CD4-positive, alpha-beta T cell treated with Interferon alpha-2 for 1 hour (primary cell): ENCODE measurements at regions not wholly inside any gene's neighbourhood (a gene's known extent, or its start where the extent isn't known, plus 50 kb on each side); places are given as distances from the start of the nearest gene placed in this dataset.

Experiments
- DNase-seq, 2 donors: peaks; one replicate each; pipeline ENCODE4 v3.0.0-alpha.2; 2020 to 2022

DNA sequence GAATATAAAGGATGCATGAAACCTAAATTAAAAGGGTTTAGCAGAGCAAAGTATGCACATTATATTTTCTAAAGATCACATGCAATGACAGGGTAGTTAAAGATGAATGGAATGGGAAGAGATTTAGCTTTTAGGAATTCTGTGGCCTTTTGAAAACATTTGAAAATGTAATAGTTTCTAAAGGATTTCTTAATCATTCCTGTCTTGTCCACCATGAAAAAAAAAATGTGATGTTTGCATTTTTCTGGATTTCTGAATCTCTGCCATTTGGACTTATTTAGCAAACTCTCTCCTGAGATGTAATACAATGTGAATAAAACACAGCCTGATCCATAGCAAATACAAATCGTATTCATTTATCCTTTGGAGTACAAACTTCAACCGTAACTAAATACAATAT lies 126.6 kb upstream of the RAB11FIP2 start:
- DNase-seq: no peak

DNA sequence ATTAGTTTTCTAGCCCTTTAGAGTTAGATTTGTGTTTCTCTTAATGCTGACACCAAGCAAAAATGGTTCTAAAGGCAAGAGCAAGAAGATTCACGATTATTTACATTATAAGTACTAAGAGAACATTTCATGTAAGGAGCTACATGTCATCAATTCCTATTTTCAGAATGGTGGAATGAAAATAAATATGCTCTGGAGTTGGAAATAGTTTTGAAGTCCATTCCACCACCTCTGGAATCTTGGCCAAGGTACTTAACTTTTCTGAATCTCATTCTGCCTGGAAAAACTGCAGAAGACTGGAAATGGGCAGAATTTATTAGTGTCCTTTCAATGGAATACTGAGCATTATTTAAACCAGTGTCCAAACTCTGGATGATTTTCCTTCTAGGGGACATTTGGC lies 125.1 kb upstream of the RAB11FIP2 start:
- no peak for DNase-seq

DNA sequence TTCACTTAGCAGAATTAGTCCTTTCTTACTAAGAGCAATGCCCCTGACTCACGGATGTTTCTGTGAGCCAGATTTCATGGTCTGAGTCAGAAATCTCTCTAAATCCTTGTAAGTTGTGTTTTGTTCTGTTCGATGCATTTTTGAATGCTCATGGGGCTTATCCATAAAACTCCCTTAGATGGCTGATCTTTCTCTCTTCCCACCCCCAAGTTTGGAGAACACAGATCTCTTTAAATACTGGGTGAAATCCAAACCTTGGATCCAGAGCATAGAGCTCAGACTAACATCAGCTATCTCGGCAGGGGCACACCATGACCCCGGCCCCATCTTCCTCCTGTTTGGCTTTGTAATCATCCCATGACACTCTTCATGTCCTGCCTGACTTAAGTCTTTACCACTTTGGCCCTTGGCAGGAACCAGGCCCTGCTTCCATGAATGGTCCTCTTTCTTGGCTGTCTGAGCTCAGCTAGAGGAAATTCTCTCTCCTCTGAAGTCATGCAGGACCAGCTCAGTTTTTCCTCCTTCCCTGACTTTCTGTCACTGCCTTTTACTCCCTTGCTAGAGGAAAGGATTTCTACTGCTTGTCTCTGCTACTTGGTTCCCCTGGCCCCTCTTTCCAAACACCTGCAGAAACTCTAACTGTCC lies 120.4 kb upstream of the RAB11FIP2 start:
- no peak for DNase-seq

DNA sequence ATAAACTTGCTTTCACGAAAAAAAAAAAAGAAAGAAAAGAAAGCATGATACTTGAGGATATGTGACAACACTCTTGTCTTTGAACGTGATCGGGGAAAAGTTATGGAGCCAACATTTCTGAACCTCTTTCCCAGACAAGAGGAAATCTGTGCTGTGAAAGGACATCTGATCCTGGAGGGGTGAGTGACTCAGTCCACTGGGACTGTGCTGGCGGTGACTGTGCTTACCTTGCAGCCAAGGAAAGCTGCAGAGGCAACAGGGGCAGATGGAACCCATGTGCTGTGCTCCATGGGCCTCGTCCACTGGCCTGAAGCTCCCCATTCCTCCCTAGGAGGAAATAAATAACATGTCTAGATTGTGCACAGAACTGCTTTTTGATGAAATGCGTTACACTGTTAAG lies 116.5 kb upstream of the RAB11FIP2 start:
- no peak for DNase-seq

DNA sequence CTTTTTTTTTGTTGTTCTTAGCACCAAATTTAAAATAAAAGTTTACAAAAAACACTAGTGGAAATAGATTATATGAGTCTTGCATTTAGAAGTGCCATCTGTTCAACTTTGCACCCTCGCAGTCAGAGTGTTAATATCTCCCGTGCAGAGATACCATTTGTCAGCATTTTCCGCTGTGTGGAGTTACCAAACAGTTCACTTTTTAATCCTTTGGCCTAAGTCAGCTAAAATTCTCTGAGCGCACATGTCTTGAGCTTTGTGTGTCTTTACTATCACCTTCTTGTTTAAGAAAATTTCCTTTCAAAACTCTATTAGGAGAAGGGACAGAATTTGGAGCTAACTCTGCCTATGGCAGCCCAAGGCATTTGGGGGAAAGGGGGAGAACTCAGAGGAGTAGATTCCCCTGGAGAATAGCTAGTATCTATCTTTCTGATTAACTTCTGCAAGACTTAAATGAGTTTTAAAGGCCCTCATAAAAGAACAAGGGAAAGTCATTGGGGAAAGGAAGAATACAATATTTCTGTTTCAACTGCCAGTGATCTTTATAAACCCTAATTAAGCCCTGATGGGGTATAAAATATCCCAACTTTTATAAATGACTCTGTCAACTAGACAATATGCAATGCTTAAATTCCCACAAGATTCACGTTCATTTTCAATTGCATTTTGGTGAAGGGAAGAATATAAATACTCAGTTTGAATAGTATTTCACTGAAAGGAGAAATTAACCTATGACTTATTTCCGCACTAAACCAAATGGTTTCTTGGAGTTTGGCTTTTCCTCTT lies 114.9 kb upstream of the RAB11FIP2 start:
- no peak for DNase-seq

DNA sequence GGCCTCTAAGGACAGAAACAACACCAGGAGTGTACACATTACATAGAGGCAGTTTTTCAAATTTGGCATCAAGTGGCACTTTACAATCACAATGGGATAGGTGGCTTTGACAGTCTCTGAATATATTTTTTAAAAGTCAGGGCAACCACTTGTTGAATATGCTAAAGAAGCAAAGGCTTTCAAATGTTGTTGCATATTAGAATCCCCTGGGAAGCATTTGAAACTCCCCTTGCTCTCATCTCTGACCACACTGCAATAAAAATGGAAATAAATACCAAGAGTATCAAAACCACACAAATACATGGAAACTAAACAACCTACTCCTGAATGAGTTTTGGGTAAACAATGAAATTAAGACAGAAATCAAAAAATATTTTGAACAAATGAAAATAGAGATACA lies 106.5 kb upstream of the RAB11FIP2 start:
- no peak for DNase-seq

DNA sequence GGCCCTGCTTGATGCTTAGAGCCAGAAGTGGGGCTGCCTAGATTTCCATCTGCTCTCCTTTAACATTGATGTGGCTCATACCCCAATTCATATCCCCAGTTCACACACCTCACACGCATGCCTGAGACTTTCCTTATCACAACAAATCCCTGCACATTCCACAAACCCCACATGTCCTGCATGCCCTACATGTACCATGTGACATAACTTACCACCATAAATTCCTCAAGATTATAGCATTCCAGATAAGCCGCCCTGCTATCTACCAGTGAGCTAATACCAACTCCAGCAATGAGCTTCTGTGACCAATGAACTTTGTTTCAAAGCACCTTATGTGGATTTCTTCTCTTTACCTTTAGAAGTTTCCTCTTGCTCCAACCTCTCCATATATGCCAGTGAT lies 104.7 kb upstream of the RAB11FIP2 start:
- DNase-seq: no peak

DNA sequence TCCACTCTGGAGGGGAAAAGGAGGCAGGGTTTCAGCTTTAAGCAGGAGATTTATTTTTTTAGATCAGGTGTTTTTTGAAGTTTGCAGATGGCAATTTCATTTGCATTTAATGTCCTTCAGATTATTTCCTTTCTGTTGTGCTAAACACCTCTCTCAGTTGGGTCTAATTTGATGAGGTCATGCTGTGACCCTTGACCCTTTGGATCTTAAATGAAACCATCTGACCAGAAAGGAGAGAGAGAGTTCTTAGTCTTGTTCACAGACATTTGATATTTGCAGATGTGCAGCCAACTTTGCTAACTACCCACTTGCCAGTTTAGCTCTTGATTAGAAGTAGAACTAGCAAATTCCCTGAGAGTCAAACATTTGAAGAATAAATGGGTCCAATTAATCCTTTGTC lies 101.5 kb upstream of the RAB11FIP2 start:
- no peak for DNase-seq

DNA sequence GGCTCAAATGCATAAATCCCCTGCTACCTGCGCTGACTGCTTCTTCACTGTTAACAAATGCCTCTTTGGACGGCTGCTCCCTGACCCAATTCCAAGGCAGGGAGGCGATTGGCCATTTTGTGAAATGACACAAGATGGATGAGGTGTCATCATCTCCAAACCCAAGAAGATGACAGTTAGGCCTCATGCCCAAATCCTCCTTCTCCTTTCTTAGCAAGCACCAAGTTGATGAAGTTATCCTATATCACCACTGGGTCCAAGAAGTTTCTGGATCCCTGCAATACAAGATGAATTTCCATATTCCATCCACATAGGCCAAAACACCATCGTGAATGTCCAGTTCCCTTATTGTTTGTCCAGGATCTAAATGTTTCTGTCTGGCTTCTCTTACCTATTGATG lies 98.5 kb upstream of the RAB11FIP2 start:
- DNase-seq: no peak

DNA sequence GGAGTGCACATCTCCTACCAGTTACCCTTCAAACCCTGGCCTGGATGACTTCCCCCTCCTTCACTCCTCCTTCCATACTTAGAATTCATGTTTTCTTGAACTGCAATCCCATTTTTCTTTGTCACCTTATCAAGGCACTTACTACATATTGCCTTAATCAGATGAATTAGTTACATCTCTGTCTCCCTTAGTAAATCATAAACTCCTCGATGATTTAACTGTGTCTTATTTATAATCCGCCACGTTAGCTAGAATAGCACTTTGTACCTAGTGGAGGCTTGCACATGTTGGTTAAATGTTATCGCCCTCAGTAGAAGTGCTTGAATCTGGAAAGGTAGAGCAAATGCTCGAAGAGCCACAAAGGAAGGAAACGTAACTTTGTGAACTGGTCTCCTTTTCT lies 94.7 kb upstream of the RAB11FIP2 start:
- no peak for DNase-seq

DNA sequence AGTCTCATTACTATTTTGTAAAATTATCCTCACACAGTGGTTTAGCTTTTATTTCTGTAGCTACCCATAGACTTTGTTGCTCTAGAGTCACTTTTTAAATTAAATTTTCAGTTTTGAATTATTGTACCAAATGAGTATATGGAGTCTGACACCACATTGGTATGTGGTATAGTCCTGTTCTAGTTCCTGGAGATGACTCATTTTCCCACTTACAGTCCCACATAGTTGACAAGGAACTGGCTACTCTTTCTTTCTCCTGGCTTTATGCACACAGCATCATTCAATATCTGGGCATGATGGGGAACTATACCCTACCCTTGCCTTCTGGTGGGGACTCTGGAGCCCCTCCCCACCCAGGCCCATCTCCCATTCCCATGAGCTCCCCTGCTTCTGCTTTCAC lies 92.6 kb upstream of the RAB11FIP2 start:
- no peak for DNase-seq

DNA sequence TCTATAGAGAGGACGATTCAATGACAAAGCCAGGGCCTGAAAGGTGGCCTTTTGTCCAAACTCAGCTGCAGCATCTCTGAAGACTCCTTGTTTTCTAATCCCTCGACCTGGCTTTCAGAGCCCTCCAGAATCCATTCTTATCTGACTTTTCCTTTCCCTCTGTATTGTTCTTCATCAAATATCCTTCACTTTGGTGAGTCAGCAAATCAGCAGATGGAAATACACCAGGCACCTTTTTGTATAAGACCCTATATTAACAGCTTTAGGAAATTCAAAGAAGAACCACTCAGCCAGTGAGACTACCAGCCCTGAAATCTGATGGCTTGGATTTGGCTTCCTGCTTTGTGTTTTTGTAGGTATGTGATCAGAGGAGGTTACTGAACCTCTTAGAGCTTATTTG lies 81.9 kb upstream of the RAB11FIP2 start:
- DNase-seq: no peak

DNA sequence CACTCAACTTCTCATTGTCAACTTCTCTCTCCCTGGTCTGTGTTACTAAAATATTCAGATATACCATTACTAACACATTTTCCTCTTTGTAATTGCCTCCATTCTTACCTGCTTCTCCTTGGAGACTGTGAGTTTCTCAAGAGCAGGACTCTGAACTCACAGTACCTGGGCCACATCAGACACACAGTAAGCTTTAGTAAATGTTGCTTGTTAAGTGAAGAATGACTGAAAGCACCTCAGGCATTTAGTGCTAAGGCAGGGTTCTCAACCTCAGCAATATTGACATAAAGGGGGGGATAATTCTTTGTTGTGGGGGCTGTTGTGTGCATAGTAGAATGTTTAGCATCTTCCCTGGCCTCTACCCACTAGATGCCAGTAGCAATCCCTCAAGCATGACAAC lies 72.0 kb upstream of the RAB11FIP2 start:
- DNase-seq: no peak

DNA sequence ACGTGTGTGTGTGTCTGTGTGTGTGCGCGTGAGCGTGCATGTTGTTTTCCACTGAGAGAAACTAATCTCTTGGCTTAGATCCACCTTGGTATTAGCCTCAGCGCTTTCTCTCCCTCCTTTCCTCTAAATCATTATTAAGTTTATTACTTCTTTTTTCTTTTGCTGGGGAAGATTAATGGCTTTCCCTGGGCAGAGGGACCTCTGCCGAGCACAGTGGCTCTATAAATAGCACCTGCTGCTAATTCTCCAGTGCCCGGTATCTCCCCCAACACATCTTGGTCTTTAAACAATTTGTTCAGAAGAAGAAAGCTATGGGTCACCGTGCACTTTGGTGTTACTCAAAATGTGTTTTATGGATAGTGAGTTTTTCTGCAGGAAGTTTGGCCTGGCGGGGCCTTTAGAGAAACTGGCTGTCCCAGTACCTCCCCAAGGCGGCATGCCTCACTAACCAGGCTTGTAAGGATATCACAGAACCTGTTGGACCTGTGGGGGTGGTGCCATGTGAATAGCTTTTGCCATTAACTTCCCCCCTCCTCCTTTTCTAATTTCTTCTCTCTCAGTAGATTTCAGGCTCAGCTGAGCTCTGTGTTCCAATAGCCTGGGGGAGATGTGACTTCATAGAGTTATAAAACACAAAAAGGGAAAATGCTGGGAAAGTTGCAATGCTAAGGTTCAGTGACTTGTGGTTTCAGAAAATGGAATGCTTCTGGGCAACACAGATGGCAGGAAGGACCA lies 70.1 kb upstream of the RAB11FIP2 start:
- DNase-seq: no peak

DNA sequence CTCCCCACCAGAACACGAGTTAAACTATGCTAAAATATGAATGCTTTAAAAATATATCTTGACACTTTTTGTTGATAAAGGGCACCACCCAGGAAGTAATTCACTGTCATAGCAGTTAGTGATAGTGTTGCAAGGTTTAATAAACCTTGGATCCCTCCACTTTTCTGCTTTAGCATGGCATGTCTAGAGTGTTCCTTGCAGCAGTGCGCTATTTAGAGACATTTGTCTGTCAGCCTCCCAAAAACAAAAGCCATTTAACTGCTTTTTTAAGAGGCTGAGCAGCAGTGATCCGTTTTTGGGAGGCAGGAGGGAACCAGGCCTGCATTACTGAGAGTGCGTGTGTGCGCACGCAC lies 69.6 kb upstream of the RAB11FIP2 start:
- DNase-seq: no peak

DNA sequence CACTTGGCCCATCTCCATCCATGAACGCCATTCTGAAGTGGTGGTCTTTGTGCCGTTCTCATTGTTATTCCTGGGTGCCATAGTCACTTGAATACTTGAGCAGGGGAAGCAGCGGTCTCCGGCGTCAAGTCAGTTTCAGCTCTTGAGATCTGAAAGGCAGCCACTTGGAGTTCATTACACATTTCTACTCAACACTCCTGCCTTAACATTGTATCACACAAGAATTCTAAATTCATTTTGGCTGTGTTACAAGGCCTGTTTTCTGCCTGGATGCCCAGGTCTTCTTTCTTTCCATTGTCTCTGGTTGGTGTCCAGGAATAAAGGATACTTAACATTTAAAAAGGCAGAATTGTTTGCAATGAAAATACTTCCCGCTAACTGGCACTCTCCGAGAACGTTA lies 69.0 kb upstream of the RAB11FIP2 start:
- DNase-seq: no peak

DNA sequence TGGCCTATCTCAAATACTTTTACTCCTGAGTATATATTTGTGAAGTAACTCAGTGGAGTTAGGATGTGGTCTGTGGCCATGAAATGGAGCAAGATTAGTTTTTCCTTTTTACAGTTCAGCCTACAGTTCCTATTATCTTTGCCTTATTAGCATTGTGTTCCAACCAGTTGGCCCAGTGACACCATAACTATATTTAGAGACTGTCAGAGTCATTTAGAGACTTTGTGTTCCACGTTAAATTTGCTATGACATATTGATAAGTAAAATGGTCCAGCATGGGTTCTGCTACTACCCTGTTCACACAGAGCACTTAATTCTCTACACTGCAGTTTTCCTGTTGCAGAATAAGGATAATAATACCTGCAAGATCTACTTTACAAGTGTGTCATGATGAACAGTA lies 68.3 kb upstream of the RAB11FIP2 start:
- no peak for DNase-seq

DNA sequence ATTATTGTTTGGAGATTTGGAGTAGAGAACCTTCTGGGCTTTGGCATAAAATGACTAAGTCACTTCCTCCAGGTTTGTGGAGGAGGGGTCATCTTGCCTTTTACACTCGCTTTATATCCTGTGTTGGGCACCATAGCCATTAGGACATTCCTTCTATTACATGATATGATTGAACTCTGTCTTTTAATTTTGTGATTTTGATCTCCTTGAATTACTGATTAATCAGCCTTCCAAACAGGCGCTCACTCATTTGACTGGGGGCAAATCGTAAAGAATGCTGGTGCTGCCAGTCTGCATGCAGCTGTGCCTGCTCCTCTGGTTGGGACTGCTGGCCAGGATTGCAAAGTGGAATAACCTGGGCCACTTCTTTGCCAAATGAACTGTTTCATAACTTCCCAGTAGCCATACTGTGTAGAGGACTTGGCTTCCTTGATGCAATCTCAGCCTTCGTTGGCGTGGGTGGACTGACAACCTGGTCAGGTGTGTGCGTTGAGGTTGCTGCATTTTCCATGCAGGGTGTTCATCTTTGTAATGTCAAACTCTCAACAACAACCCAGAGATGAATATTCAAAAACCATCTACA lies 65.9 kb upstream of the RAB11FIP2 start:
- DNase-seq: no peak

DNA sequence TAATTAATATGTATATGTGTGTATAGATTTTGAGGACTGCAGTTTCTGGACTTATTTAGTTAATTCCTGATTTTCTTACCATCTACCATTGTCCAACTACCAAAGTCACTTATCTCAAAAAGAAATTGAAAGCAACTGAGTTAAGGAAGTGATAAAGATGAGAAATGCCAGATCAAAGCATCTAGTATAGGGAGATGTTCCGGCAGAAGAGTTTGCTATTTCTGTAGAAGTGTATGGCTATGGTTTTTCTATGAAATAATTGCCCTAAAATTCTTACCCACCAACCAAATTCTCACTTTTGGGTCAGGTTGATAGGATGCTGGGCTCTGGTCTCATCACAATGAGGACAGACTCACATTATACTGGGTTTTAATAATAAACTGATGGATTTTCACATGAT lies 64.0 kb upstream of the RAB11FIP2 start:
- no peak for DNase-seq

DNA sequence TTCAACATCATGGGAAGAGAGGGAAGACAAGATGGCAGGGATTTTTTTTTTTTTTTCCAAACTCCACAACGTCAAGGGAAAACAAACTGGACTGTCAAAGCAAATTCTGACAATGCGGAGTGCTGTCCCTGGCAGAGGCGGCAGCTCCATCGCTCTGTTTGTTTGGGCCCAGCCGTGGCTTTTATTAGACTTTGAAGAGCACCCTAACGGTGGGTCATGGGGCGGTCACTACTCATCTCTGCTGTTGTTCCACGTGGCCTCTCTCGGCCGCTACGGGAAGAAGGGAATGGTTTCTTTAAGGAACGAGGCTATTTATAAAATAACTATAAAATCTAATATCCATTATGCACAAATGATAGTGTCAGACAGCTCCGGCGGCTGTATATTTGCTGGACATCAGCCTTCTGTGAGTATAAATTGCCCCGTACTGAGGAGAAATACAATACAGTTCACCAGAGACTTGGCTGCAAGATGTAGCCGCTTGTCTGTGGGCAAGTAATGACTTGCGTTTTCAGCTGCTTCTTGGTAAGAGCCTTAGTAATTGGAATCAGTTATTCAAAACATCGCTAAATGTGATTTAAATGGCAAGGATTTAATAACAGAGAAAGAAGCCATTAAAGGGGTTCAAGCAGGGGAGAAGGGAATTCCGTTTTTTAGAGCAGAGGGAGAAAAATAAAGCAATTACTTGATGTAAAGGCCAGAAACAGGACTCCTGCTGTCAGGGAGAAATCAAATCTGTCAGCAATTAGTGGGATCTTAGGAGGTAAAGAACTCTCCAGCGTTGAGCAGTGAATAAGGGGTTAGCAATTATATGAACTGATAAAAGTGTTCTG lies 61.7 kb upstream of the RAB11FIP2 start:
- no peak for DNase-seq

DNA sequence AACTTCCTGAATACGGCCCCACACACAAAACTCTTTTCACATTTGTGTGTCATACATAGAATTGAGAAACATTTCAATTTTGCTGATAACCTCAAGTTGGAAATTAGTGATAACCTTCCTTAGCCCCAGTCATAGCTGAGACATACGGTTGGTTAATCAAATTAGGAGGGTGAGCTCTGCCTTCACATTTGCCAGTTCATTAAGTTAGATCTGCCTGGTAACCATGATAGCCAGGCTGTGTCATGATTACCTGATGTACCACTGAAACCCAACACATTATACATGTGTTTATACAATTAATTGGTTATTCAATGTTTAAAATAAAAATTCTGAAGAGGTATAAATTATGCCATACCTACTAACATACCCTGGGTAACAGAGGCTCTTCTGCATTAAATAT lies 60.8 kb upstream of the RAB11FIP2 start:
- DNase-seq: no peak

DNA sequence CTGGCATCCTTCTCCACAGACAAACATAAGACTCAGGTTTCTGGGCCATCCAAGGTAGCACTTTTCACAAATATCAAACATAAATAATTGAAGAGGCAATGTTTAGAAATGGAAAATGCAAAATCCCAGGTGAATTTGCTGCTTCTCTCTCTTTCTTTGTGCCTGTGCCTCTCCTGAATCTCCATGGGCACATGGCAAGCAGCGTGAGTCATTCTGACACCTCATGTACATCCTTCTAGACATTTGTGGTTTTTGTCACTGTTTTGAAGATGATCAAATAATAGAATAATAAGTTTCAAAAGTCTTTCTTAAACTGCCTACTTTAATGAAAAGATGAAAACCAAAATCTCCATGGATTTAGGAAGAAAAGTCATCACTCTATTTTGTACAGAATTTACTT lies 60.3 kb upstream of the RAB11FIP2 start:
- DNase-seq: no peak

DNA sequence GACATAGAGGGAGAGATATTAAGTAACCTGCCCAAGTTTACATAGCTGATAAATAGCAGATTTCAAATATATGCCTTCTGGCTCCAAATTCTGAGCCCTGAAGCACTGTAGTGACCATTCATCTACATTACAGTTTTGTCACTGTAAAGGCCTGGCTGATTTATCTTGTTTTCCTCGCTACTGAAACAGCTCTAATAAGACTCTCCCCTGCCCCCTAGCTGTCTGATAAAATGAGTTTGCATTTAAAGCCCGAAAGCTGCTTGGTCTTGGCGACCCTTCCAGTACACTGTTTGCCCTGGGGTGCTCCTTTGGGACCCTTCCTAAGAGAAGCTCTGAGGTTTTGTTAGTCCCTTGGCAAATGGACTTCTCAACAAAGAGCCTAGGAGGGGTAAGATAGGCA lies 59.7 kb upstream of the RAB11FIP2 start:
- DNase-seq: peak in 1 of 2 donors; percentile 1
